ENCODE measurements at regions not wholly inside any gene's neighbourhood (a gene's known extent, or its start where the extent isn't known, plus 50 kb on each side); places are given as distances from the start of the nearest gene placed in this dataset.

- no peaks in the 10 kb centered on the region for H3K27me3 ChIP-seq (ENCODE audit: control insufficient read depth in 1 of 2, insufficient read depth in 2 of 2, low read length in 2 of 2)
- WGBS, 2 donors, result 77 to 91% methylated on average over 1 of the region's 1 CpG
- no peaks in the 10 kb centered on the region for H3K4me1 ChIP-seq (ENCODE audit: control insufficient read depth in 2 of 2, insufficient read depth in 2 of 2, low read length in 1 of 2)
- no peaks in the 10 kb centered on the region for H3K36me3 ChIP-seq (ENCODE audit: control insufficient read depth in 2 of 2, insufficient read depth in 2 of 2, low read length in 1 of 2)
- H3K27ac ChIP-seq (ENCODE audit: low read depth in 2 of 2, low read length in 1 of 2), result no peak overlapping the region
- no peak overlapping the region for H3K4me3 ChIP-seq (ENCODE audit: low read depth in 1 of 2, low read length in 2 of 2)
- no peaks in the 10 kb centered on the region for H3K9me3 ChIP-seq (ENCODE audit: control insufficient read depth in 2 of 2, insufficient read depth in 1 of 2, low read depth in 1 of 2, low read length in 1 of 2)
Measured at GRCh38 chr3:20425138-20425537, 239.1 kb upstream of the SGO1 start.

- Histone ChIP-seq H3K4me3 (ENCODE audit: low read depth in 1 of 2, low read length in 2 of 2) (no peak overlapping the region), H3K9me3 (ENCODE audit: control insufficient read depth in 2 of 2, insufficient read depth in 1 of 2, low read depth in 1 of 2, low read length in 1 of 2) (no peaks in the 10 kb centered on the region), H3K27ac (ENCODE audit: low read depth in 2 of 2, low read length in 1 of 2) (no peak overlapping the region), H3K36me3 (ENCODE audit: control insufficient read depth in 2 of 2, insufficient read depth in 2 of 2, low read length in 1 of 2) (no peaks in the 10 kb centered on the region), H3K27me3 (ENCODE audit: control insufficient read depth in 1 of 2, insufficient read depth in 2 of 2, low read length in 2 of 2) (no peaks in the 10 kb centered on the region), H3K4me1 (ENCODE audit: control insufficient read depth in 2 of 2, insufficient read depth in 2 of 2, low read length in 1 of 2) (no peaks in the 10 kb centered on the region)
- WGBS, 2 donors, result 54 to 56% methylated on average over 2 of the region's 2 CpGs
Measured at GRCh38 chr3:20424086-20424485, 238.1 kb upstream of the SGO1 start.

DNA sequence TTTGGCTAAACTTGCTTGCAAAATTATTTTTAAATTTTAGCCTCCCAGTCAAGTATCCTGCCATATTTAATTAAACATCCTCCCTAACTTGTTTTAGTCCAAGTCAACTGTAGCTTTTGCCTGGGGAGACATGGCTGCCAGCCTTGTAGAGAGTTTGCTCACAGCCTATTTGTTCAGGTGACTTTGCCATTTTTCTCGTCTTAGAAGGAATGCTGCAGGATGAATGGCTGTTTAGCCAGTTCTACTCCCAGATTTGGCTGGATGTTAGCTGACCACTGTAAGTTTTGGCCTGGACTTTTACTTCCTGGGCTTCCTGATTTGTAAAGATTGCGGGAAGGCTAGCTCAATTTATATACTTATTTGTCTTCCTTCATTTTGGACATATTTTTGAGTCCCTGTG lies 236.4 kb upstream of the SGO1 start:
- no peaks in the 10 kb centered on the region for H3K36me3 ChIP-seq (ENCODE audit: control insufficient read depth in 2 of 2, insufficient read depth in 2 of 2, low read length in 1 of 2)
- H3K4me1 ChIP-seq (ENCODE audit: control insufficient read depth in 2 of 2, insufficient read depth in 2 of 2, low read length in 1 of 2), result no peaks in the 10 kb centered on the region
- no peak overlapping the region for H3K4me3 ChIP-seq (ENCODE audit: low read depth in 1 of 2, low read length in 2 of 2)
- H3K9me3 ChIP-seq (ENCODE audit: control insufficient read depth in 2 of 2, insufficient read depth in 1 of 2, low read depth in 1 of 2, low read length in 1 of 2), result peaks cover 0 to 2% of the 10 kb centered on the region in 2 donors
- H3K27ac ChIP-seq (ENCODE audit: low read depth in 2 of 2, low read length in 1 of 2), result no peak overlapping the region
- H3K27me3 ChIP-seq (ENCODE audit: control insufficient read depth in 1 of 2, insufficient read depth in 2 of 2, low read length in 2 of 2), result no peaks in the 10 kb centered on the region
- WGBS, 2 donors, result 75 to 82% methylated on average over 2 of the region's 2 CpGs

GRCh38 chr3:20417388-20418108 lies 231.5 kb upstream of the SGO1 start:
- peaks cover 0 to 2% of the 10 kb centered on the region in 2 donors for H3K9me3 ChIP-seq (ENCODE audit: control insufficient read depth in 2 of 2, insufficient read depth in 1 of 2, low read depth in 1 of 2, low read length in 1 of 2)
- no peaks in the 10 kb centered on the region for H3K36me3 ChIP-seq (ENCODE audit: control insufficient read depth in 2 of 2, insufficient read depth in 2 of 2, low read length in 1 of 2)
- H3K27me3 ChIP-seq (ENCODE audit: control insufficient read depth in 1 of 2, insufficient read depth in 2 of 2, low read length in 2 of 2), result no peaks in the 10 kb centered on the region
- no peaks in the 10 kb centered on the region for H3K4me1 ChIP-seq (ENCODE audit: control insufficient read depth in 2 of 2, insufficient read depth in 2 of 2, low read length in 1 of 2)
- no peak overlapping the region for H3K4me3 ChIP-seq (ENCODE audit: low read depth in 1 of 2, low read length in 2 of 2)
- 72 to 76% methylated on average over 5 of the region's 5 CpGs for WGBS, 2 donors
- H3K27ac ChIP-seq (ENCODE audit: low read depth in 2 of 2, low read length in 1 of 2), result no peak overlapping the region

GRCh38 chr3:20406611-20407011 lies 220.6 kb upstream of the SGO1 start:
- H3K4me3 ChIP-seq (ENCODE audit: low read depth in 1 of 2, low read length in 2 of 2), result no peak overlapping the region
- no peak overlapping the region for H3K27ac ChIP-seq (ENCODE audit: low read depth in 2 of 2, low read length in 1 of 2)
- no peaks in the 10 kb centered on the region for H3K27me3 ChIP-seq (ENCODE audit: control insufficient read depth in 1 of 2, insufficient read depth in 2 of 2, low read length in 2 of 2)
- H3K9me3 ChIP-seq (ENCODE audit: control insufficient read depth in 2 of 2, insufficient read depth in 1 of 2, low read depth in 1 of 2, low read length in 1 of 2), result no peaks in the 10 kb centered on the region
- no peaks in the 10 kb centered on the region for H3K36me3 ChIP-seq (ENCODE audit: control insufficient read depth in 2 of 2, insufficient read depth in 2 of 2, low read length in 1 of 2)
- H3K4me1 ChIP-seq (ENCODE audit: control insufficient read depth in 2 of 2, insufficient read depth in 2 of 2, low read length in 1 of 2), result no peaks in the 10 kb centered on the region
- WGBS, 2 donors, result 66 to 69% methylated on average over 2 of the region's 2 CpGs

GRCh38 chr3:20405744-20406143 lies 219.7 kb upstream of the SGO1 start:
- Histone ChIP-seq H3K27me3 (ENCODE audit: control insufficient read depth in 1 of 2, insufficient read depth in 2 of 2, low read length in 2 of 2) (no peaks in the 10 kb centered on the region), H3K27ac (ENCODE audit: low read depth in 2 of 2, low read length in 1 of 2) (no peak overlapping the region), H3K9me3 (ENCODE audit: control insufficient read depth in 2 of 2, insufficient read depth in 1 of 2, low read depth in 1 of 2, low read length in 1 of 2) (no peaks in the 10 kb centered on the region), H3K36me3 (ENCODE audit: control insufficient read depth in 2 of 2, insufficient read depth in 2 of 2, low read length in 1 of 2) (no peaks in the 10 kb centered on the region), H3K4me1 (ENCODE audit: control insufficient read depth in 2 of 2, insufficient read depth in 2 of 2, low read length in 1 of 2) (no peaks in the 10 kb centered on the region), H3K4me3 (ENCODE audit: low read depth in 1 of 2, low read length in 2 of 2) (no peak overlapping the region)
- WGBS, 2 donors, result 66 to 70% methylated on average over 4 of the region's 4 CpGs

GRCh38 chr3:20405231-20405630 lies 219.2 kb upstream of the SGO1 start:
- no peak overlapping the region for H3K27ac ChIP-seq (ENCODE audit: low read depth in 2 of 2, low read length in 1 of 2)
- 74 to 79% methylated on average over 3 of the region's 3 CpGs for WGBS, 2 donors
- H3K27me3 ChIP-seq (ENCODE audit: control insufficient read depth in 1 of 2, insufficient read depth in 2 of 2, low read length in 2 of 2), result no peaks in the 10 kb centered on the region
- H3K4me1 ChIP-seq (ENCODE audit: control insufficient read depth in 2 of 2, insufficient read depth in 2 of 2, low read length in 1 of 2), result no peaks in the 10 kb centered on the region
- no peaks in the 10 kb centered on the region for H3K36me3 ChIP-seq (ENCODE audit: control insufficient read depth in 2 of 2, insufficient read depth in 2 of 2, low read length in 1 of 2)
- H3K9me3 ChIP-seq (ENCODE audit: control insufficient read depth in 2 of 2, insufficient read depth in 1 of 2, low read depth in 1 of 2, low read length in 1 of 2), result no peaks in the 10 kb centered on the region
- H3K4me3 ChIP-seq (ENCODE audit: low read depth in 1 of 2, low read length in 2 of 2), result no peak overlapping the region

DNA sequence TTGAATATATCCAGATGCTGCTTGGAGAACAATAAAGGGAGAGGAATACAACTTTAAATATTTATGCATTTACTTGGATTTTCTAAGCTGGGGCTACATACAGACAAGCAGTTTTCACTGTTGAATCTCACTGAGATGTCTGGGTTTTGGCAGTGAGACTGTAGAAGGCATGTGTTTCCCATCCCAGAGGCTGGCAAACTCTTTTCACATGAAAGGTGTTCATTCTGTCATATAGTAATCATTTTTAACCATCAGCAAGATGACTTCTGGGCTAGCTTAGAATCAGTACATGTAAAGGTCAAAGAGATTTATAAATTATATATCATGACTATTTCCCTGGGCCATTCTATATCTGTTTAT lies 218.7 kb upstream of the SGO1 start:
- Histone ChIP-seq H3K9me3 (ENCODE audit: control insufficient read depth in 2 of 2, insufficient read depth in 1 of 2, low read depth in 1 of 2, low read length in 1 of 2) (no peaks in the 10 kb centered on the region), H3K27ac (ENCODE audit: low read depth in 2 of 2, low read length in 1 of 2) (no peak overlapping the region), H3K27me3 (ENCODE audit: control insufficient read depth in 1 of 2, insufficient read depth in 2 of 2, low read length in 2 of 2) (no peaks in the 10 kb centered on the region)

DNA sequence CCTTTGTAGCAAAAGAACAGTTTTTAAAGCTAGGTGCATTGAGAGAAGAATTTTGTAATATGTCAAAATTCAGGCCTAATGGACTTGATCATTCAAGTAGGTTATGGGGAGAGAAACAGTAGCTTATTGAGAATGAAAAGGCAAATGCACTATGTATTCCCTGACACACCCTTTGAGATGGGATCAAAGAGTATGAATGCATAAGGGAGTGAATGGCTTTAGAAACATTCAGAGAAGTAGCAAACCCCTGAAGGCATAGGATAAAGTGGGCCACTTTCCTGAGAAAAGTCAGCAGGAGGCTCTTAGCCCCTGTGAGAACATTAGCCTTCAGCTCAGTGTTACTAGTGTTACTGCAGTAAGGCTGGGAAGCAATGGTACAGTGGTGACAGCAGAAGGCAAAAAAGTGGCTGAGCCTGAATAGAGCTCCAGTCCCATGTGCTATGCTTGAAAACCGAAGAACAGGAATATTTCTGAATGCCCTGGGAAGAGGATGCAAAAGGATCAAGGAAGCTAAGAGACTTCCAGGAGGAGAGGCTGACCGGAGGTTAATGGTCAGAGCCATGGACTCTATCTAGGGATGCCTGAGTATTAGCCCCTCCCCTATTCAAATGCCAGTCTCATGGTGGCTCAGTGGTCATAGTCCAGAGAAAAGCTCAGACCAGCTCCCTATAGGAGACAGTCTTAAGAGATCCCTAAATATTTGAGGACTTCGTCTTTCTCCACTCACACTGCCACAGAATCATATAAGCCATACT lies 218.2 kb upstream of the SGO1 start:
- Histone ChIP-seq H3K9me3 (ENCODE audit: control insufficient read depth in 2 of 2, insufficient read depth in 1 of 2, low read depth in 1 of 2, low read length in 1 of 2) (no peaks in the 10 kb centered on the region), H3K4me1 (ENCODE audit: control insufficient read depth in 2 of 2, insufficient read depth in 2 of 2, low read length in 1 of 2) (no peaks in the 10 kb centered on the region), H3K27me3 (ENCODE audit: control insufficient read depth in 1 of 2, insufficient read depth in 2 of 2, low read length in 2 of 2) (no peaks in the 10 kb centered on the region), H3K36me3 (ENCODE audit: control insufficient read depth in 2 of 2, insufficient read depth in 2 of 2, low read length in 1 of 2) (no peaks in the 10 kb centered on the region), H3K27ac (ENCODE audit: low read depth in 2 of 2, low read length in 1 of 2) (no peak overlapping the region), H3K4me3 (ENCODE audit: low read depth in 1 of 2, low read length in 2 of 2) (no peak overlapping the region)
- WGBS, 2 donors, result 80 to 90% methylated on average over 3 of the region's 3 CpGs

More for the DNA sequence above, 218.7 kb upstream of the SGO1 start:
- no peaks in the 10 kb centered on the region for H3K36me3 ChIP-seq (ENCODE audit: control insufficient read depth in 2 of 2, insufficient read depth in 2 of 2, low read length in 1 of 2)
- no peak overlapping the region for H3K4me3 ChIP-seq (ENCODE audit: low read depth in 1 of 2, low read length in 2 of 2)
- no peaks in the 10 kb centered on the region for H3K4me1 ChIP-seq (ENCODE audit: control insufficient read depth in 2 of 2, insufficient read depth in 2 of 2, low read length in 1 of 2)

GRCh38 chr3:20401253-20401652 lies 215.2 kb upstream of the SGO1 start:
- WGBS, 2 donors, result 88 to 91% methylated on average over 4 of the region's 4 CpGs
- no peaks in the 10 kb centered on the region for H3K27me3 ChIP-seq (ENCODE audit: control insufficient read depth in 1 of 2, insufficient read depth in 2 of 2, low read length in 2 of 2)
- no peaks in the 10 kb centered on the region for H3K4me1 ChIP-seq (ENCODE audit: control insufficient read depth in 2 of 2, insufficient read depth in 2 of 2, low read length in 1 of 2)
- no peaks in the 10 kb centered on the region for H3K36me3 ChIP-seq (ENCODE audit: control insufficient read depth in 2 of 2, insufficient read depth in 2 of 2, low read length in 1 of 2)
- H3K27ac ChIP-seq (ENCODE audit: low read depth in 2 of 2, low read length in 1 of 2), result no peak overlapping the region
- H3K4me3 ChIP-seq (ENCODE audit: low read depth in 1 of 2, low read length in 2 of 2), result no peak overlapping the region
- no peaks in the 10 kb centered on the region for H3K9me3 ChIP-seq (ENCODE audit: control insufficient read depth in 2 of 2, insufficient read depth in 1 of 2, low read depth in 1 of 2, low read length in 1 of 2)
